Colonic mucosa (tissue), 4 donors: ENCODE measurements at regions not wholly inside any gene's neighbourhood (a gene's known extent, or its start where the extent isn't known, plus 50 kb on each side); places are given as distances from the start of the nearest gene placed in this dataset.

Source experiments
- DNase-seq: peaks from one replicate; pipeline ENCODE4 v3.0.0-alpha.2; 2020
- H3K27ac ChIP-seq: fragments of 200-600 bp; one replicate; pipeline ENCODE4 v1.8.0; 2021
- H3K27me3 ChIP-seq: fragments of 200-600 bp; one replicate; pipeline ENCODE4 v1.8.0; 2021
- H3K36me3 ChIP-seq: fragments of 200-600 bp; one replicate; pipeline ENCODE4 v1.8.0; 2021
- H3K4me1 ChIP-seq: fragments of 200-600 bp; one replicate; pipeline ENCODE4 v1.8.0; 2021; ENCODE audit warnings: mild to moderate bottlenecking
- H3K4me3 ChIP-seq: fragments of 200-600 bp; one replicate; pipeline ENCODE4 v1.8.0; 2021
- H3K9ac ChIP-seq, 2 donors: one replicate each; pipeline ENCODE4 v1.7.0; 2013; ENCODE audit warnings: control low read depth in 2 of 2, low read depth in 2 of 2, low read length in 2 of 2
- H3K9me3 ChIP-seq: fragments of 200-600 bp; one replicate; pipeline ENCODE4 v1.8.0; 2021
- CTCF ChIP-seq: fragments of 200-600 bp; IDR thresholded peaks from one replicate; pipeline ENCODE4 v1.8.0; 2022; ENCODE audit warnings: antibody characterized with exemption, mild to moderate bottlenecking
- intact Hi-C: fragments of 100-400 bp; cut with DNase I; formaldehyde crosslinking; loops from one replicate; pipeline ENCODE4 v1.14.1; 2022
- donor health status: healthy.
- donor health status: DM: no; HTN: no; CAD: no.
- donor health status: DM: no; HTN: no; CAD: no.

- no peak for TF ChIP-seq CTCF
- intact Hi-C loops: no loop called here
These were observed 904.2 kb downstream of the KCNT2 start for GRCh38 chr1:195704028-195704427.

GRCh38 chr1:195701149-195701548 is 907.1 kb downstream of the KCNT2 start:
- Histone ChIP-seq H3K27me3 (no peaks in the 10 kb centered on the region), H3K27ac (no peak overlapping the region), H3K9me3 (no peaks in the 10 kb centered on the region), H3K9ac (no peak overlapping the region), H3K4me1 (no peaks in the 10 kb centered on the region), H3K36me3 (no peaks in the 10 kb centered on the region), H3K4me3 (no peak overlapping the region)
- no peak for DNase-seq
- intact Hi-C loops: no loop called here
- no peak for TF ChIP-seq CTCF

More at GRCh38 chr1:195704028-195704427, 904.2 kb downstream of the KCNT2 start:
- Histone ChIP-seq H3K27ac (no peak overlapping the region), H3K36me3 (no peaks in the 10 kb centered on the region), H3K9me3 (no peaks in the 10 kb centered on the region), H3K4me3 (no peak overlapping the region), H3K4me1 (no peaks in the 10 kb centered on the region), H3K9ac (no peak overlapping the region), H3K27me3 (no peaks in the 10 kb centered on the region)
- DNase-seq: no peak

GRCh38 chr1:195697130-195697529 is 911.1 kb downstream of the KCNT2 start:
- intact Hi-C loops: no loop called here
- no peak overlapping the region for H3K4me3 ChIP-seq
- no peaks in the 10 kb centered on the region for H3K9me3 ChIP-seq
- no peak for TF ChIP-seq CTCF
- H3K4me1 ChIP-seq: no peaks in the 10 kb centered on the region
- H3K36me3 ChIP-seq: no peaks in the 10 kb centered on the region
- no peak for DNase-seq
- H3K9ac ChIP-seq: no peak overlapping the region
- no peak overlapping the region for H3K27ac ChIP-seq
- no peaks in the 10 kb centered on the region for H3K27me3 ChIP-seq

- H3K9ac ChIP-seq: no peak overlapping the region
- no peaks in the 10 kb centered on the region for H3K9me3 ChIP-seq
- H3K27me3 ChIP-seq: no peaks in the 10 kb centered on the region
- H3K36me3 ChIP-seq: no peaks in the 10 kb centered on the region
- intact Hi-C loops: no loop called here
- no peak overlapping the region for H3K27ac ChIP-seq
- no peak for TF ChIP-seq CTCF
- no peak overlapping the region for H3K4me3 ChIP-seq
- DNase-seq: no peak
- H3K4me1 ChIP-seq: no peaks in the 10 kb centered on the region
These were observed 921.5 kb downstream of the KCNT2 start for GRCh38 chr1:195686764-195687163.

- no peak overlapping the region for H3K9ac ChIP-seq
- no peaks in the 10 kb centered on the region for H3K36me3 ChIP-seq
- no peaks in the 10 kb centered on the region for H3K4me1 ChIP-seq
- no peaks in the 10 kb centered on the region for H3K9me3 ChIP-seq
- no peak for TF ChIP-seq CTCF
- intact Hi-C loops: no loop called here
- no peak overlapping the region for H3K4me3 ChIP-seq
- no peak overlapping the region for H3K27ac ChIP-seq
- no peak for DNase-seq
- no peaks in the 10 kb centered on the region for H3K27me3 ChIP-seq
These were observed 943.6 kb downstream of the KCNT2 start for GRCh38 chr1:195664628-195665027.
